ENCODE measurements at regions not wholly inside any gene's neighbourhood (a gene's known extent, or its start where the extent isn't known, plus 50 kb on each side); places are given as distances from the start of the nearest gene placed in this dataset.

DNA sequence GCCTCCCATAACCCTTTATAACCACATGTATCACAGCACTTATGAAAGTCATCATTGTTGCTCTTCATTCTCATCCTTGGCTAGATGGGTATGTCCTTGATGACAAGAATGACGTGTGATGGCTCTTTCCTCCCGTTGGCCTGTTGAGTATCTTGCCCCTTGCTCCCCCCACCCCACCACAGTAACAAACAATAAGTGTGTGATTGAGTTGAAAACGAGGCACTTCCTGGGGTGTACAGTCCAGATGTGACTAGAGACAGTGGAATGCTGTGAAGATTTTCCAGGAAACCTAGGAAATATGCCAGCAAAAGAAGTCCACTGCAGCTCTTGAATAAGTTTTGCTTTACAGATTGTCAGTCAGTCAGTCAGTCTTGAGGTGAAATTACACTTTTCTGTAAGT, 262.5 kb downstream of the ELAVL2 start:
- TF ChIP-seq, protein P1, sequence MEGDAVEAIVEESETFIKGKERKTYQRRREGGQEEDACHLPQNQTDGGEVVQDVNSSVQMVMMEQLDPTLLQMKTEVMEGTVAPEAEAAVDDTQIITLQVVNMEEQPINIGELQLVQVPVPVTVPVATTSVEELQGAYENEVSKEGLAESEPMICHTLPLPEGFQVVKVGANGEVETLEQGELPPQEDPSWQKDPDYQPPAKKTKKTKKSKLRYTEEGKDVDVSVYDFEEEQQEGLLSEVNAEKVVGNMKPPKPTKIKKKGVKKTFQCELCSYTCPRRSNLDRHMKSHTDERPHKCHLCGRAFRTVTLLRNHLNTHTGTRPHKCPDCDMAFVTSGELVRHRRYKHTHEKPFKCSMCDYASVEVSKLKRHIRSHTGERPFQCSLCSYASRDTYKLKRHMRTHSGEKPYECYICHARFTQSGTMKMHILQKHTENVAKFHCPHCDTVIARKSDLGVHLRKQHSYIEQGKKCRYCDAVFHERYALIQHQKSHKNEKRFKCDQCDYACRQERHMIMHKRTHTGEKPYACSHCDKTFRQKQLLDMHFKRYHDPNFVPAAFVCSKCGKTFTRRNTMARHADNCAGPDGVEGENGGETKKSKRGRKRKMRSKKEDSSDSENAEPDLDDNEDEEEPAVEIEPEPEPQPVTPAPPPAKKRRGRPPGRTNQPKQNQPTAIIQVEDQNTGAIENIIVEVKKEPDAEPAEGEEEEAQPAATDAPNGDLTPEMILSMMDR (IDR thresholded peaks at IDR 0.05) = no peak
- Mint-ChIP-seq H3K9me3 (ENCODE audit: unreplicated experiment) (no peaks in the 10 kb centered on the region), H3K4me1 (ENCODE audit: unreplicated experiment) (peaks cover 2% of the 10 kb centered on the region), H3K4me3 (ENCODE audit: unreplicated experiment) (no peak overlapping the region), H3K27me3 (ENCODE audit: unreplicated experiment) (no peaks in the 10 kb centered on the region), H3K27ac (ENCODE audit: unreplicated experiment) (no peak overlapping the region), H3K36me3 (ENCODE audit: unreplicated experiment) (no peaks in the 10 kb centered on the region)
- no peak for DNase-seq (ENCODE audit: extremely low spot score, unreplicated experiment)

DNA sequence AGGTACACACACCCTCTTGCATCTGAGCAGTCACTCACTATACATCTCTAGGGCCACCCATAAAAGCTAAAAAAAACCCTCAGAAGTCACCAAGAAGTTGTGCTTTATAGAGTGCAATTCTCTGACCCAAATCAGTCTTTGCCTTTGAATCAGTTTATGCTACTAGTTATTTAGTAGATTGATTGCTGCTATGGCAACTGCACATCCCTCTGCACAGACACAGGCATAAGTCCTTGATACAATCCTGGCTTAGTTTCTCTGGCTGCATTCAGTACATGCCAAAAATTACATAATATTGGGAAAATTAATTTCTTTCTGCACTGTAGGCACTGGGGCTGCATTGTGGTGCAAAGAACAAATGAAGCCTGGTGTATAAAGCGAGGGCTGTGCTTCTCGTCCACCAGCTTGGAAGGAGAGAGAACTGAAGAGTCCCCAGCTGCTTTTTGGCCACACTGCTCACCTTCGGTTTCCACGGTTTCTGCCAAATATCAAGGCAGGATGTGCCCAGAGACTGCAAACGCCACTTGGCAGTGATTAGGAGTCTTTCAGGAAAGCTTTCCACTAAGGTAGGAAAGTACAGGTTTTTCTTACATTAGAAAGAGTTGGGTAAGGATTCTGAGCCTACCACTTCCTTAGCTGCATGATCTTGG, 258.4 kb downstream of the ELAVL2 start:
- Mint-ChIP-seq H3K9me3 (ENCODE audit: unreplicated experiment) (no peaks in the 10 kb centered on the region), H3K27me3 (ENCODE audit: unreplicated experiment) (no peaks in the 10 kb centered on the region), H3K4me1 (ENCODE audit: unreplicated experiment) (peaks cover 2% of the 10 kb centered on the region), H3K4me3 (ENCODE audit: unreplicated experiment) (no peak overlapping the region), H3K36me3 (ENCODE audit: unreplicated experiment) (no peaks in the 10 kb centered on the region), H3K27ac (ENCODE audit: unreplicated experiment) (no peak overlapping the region)
- TF ChIP-seq, protein P1 (IDR thresholded peaks at IDR 0.05) = no peak
- no peak for DNase-seq (ENCODE audit: extremely low spot score, unreplicated experiment)

DNA sequence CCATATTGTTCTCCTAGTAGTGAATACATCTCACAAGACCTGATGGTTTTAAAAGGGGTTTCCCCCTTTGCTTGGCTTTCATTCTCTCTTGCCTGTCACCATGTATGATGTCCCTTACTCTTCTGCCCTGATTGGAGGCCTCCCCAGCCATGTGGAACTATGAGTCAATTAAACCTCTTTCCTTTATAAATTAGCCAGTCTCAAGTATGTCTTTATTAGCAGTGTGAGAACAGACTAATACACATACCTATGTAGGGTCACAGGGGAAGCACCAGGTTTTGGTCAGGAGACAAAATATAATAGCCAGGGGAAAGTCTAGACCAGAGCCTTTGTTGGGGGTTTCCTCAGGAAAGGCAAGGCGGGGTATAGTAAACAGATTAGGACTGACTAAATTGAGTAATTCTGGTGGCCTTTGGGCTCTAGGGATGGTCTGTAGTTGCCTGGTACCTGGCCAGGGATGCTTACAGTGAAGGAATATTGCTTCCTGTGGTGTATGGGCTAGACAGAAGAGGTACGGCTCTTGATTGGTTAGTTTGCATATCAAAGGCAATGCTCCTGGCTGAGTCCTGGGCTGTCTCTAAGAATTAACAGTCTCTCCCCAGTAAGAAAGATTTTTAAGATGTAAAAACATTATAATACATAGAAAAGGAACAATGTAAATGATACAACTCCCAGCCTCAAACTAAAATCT, 254.5 kb downstream of the ELAVL2 start:
- TF ChIP-seq, protein P1 (IDR thresholded peaks at IDR 0.05) = no peak
- no peak for DNase-seq (ENCODE audit: extremely low spot score, unreplicated experiment)
- no peak overlapping the region for H3K4me3 Mint-ChIP-seq (ENCODE audit: unreplicated experiment)
- no peaks in the 10 kb centered on the region for H3K4me1 Mint-ChIP-seq (ENCODE audit: unreplicated experiment)
- no peaks in the 10 kb centered on the region for H3K9me3 Mint-ChIP-seq (ENCODE audit: unreplicated experiment)
- H3K27ac Mint-ChIP-seq (ENCODE audit: unreplicated experiment) = no peak overlapping the region
- H3K36me3 Mint-ChIP-seq (ENCODE audit: unreplicated experiment) = no peaks in the 10 kb centered on the region
- H3K27me3 Mint-ChIP-seq (ENCODE audit: unreplicated experiment) = no peaks in the 10 kb centered on the region

DNA sequence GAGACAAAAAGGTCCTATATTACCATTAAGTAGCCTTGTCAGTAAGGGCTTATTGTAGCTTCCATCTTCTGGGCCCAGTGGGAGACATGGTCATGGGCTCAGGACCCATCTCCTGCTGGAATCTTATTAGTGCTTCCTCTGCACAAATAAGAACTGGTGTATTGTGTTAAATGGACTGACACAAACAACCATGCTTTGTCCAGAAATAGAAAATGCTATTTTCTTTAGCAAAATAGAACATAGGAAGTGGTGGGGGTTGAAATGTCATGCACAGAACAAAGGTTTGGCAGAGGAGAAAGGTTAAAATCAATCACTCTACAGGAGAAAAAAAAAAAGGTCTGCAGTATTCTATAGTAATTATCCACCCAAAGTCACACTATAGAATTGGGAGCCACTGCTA, 252.2 kb downstream of the ELAVL2 start:
- Mint-ChIP-seq H3K4me1 (ENCODE audit: unreplicated experiment) (no peaks in the 10 kb centered on the region), H3K27me3 (ENCODE audit: unreplicated experiment) (no peaks in the 10 kb centered on the region), H3K27ac (ENCODE audit: unreplicated experiment) (no peak overlapping the region), H3K4me3 (ENCODE audit: unreplicated experiment) (no peak overlapping the region), H3K36me3 (ENCODE audit: unreplicated experiment) (no peaks in the 10 kb centered on the region), H3K9me3 (ENCODE audit: unreplicated experiment) (peaks cover 3% of the 10 kb centered on the region)
- TF ChIP-seq, protein P1 (IDR thresholded peaks at IDR 0.05) = no peak
- DNase-seq (ENCODE audit: extremely low spot score, unreplicated experiment) = no peak

DNA sequence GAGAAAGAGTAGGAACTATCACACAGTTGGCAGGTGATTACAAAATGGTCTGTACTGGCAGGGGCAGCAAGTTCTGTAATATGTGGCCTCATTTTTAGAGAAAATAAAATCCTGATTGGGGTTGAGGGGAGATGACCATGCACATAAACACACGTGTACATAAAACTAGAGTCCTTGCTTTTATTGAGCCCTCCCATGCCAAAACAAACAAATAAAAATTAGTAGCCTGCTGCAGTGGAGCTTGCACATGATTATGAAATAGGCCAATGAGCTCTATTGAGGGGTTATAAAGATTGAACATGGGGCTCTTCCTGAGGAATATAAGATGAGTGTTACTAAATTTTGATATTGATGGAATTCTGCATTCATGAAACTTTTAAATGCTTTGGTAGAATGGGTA, 248.4 kb downstream of the ELAVL2 start:
- DNase-seq (ENCODE audit: extremely low spot score, unreplicated experiment) = no peak
- no peak overlapping the region for H3K4me3 Mint-ChIP-seq (ENCODE audit: unreplicated experiment)
- TF ChIP-seq, protein P1 (IDR thresholded peaks at IDR 0.05) = no peak
- no peaks in the 10 kb centered on the region for H3K4me1 Mint-ChIP-seq (ENCODE audit: unreplicated experiment)
- H3K36me3 Mint-ChIP-seq (ENCODE audit: unreplicated experiment) = no peaks in the 10 kb centered on the region
- H3K27me3 Mint-ChIP-seq (ENCODE audit: unreplicated experiment) = no peaks in the 10 kb centered on the region
- H3K9me3 Mint-ChIP-seq (ENCODE audit: unreplicated experiment) = peaks cover 14% of the 10 kb centered on the region
- no peak overlapping the region for H3K27ac Mint-ChIP-seq (ENCODE audit: unreplicated experiment)

All from osteocyte (in vitro differentiated cells).